Endothelial cell (in vitro differentiated cells): ENCODE measurements at regions not wholly inside any gene's neighbourhood (a gene's known extent, or its start where the extent isn't known, plus 50 kb on each side); places are given as distances from the start of the nearest gene placed in this dataset.
A peak's percentile ranks its signal among the peaks of the same experiment; 100 is the strongest.

ENCODE experiments used
- DNase-seq: peaks from one replicate; pipeline ENCODE4 v3.0.0; 2021; ENCODE audit warnings: low spot score
- H3K27ac Mint-ChIP-seq: one replicate; pipeline ENCODE4 v1.8.0; 2021; ENCODE audit warnings: mixed read lengths, inconsistent platforms; ENCODE audit not compliant: unreplicated experiment
- H3K27me3 Mint-ChIP-seq: one replicate; pipeline ENCODE4 v1.8.0; 2021; ENCODE audit warnings: mild to moderate bottlenecking, moderate library complexity, mixed read lengths, inconsistent platforms; ENCODE audit not compliant: unreplicated experiment
- H3K36me3 Mint-ChIP-seq: one replicate; pipeline ENCODE4 v1.8.0; 2021; ENCODE audit warnings: mild to moderate bottlenecking, low read depth, mixed read lengths, inconsistent platforms; ENCODE audit not compliant: unreplicated experiment
- H3K4me1 Mint-ChIP-seq: one replicate; pipeline ENCODE4 v1.8.0; 2021; ENCODE audit warnings: mild to moderate bottlenecking, mixed read lengths, inconsistent platforms; ENCODE audit not compliant: unreplicated experiment
- H3K4me3 Mint-ChIP-seq: one replicate; pipeline ENCODE4 v1.8.0; 2021; ENCODE audit warnings: mild to moderate bottlenecking, mixed read lengths, inconsistent platforms; ENCODE audit not compliant: unreplicated experiment
- H3K9me3 Mint-ChIP-seq: one replicate; pipeline ENCODE4 v1.8.0; 2021; ENCODE audit warnings: mixed read lengths, inconsistent platforms; ENCODE audit not compliant: unreplicated experiment
- CTCF ChIP-seq: fragments of 200-600 bp; sonication (generic); IDR thresholded peaks from one replicate; pipeline ENCODE4 v1.5.0; 2021; ENCODE audit warnings: antibody characterized with exemption; ENCODE audit not compliant: unreplicated experiment

- Mint-ChIP-seq H3K4me3 (no peak overlapping the region), H3K9me3 (no peaks in the 10 kb centered on the region), H3K27ac (no peak overlapping the region), H3K36me3 (no peaks in the 10 kb centered on the region), H3K27me3 (no peaks in the 10 kb centered on the region), H3K4me1 (peaks cover 30% of the 10 kb centered on the region)
- no peak for DNase-seq
- no peak for TF ChIP-seq CTCF
These were observed 74.2 kb downstream of the LEPR start for GRCh38 chr1:65494671-65495070.

- Mint-ChIP-seq H3K4me1 (peaks cover 33% of the 10 kb centered on the region), H3K9me3 (no peaks in the 10 kb centered on the region)
These were observed 74.7 kb downstream of the LEPR start for GRCh38 chr1:65495137-65495536.

GRCh38 chr1:65497256-65497830 lies 76.9 kb downstream of the LEPR start:
- peak overlapping the region; percentile 32 for H3K27ac Mint-ChIP-seq
- H3K4me1 Mint-ChIP-seq, result peaks cover 33% of the 10 kb centered on the region
- no peaks in the 10 kb centered on the region for H3K9me3 Mint-ChIP-seq
- peak; percentile 4 for DNase-seq
- no peak overlapping the region for H3K4me3 Mint-ChIP-seq
- H3K27me3 Mint-ChIP-seq, result no peaks in the 10 kb centered on the region
- no peaks in the 10 kb centered on the region for H3K36me3 Mint-ChIP-seq
- TF ChIP-seq CTCF, result no peak

More at GRCh38 chr1:65495137-65495536, 74.7 kb downstream of the LEPR start:
- Mint-ChIP-seq H3K4me3 (no peak overlapping the region), H3K27me3 (no peaks in the 10 kb centered on the region), H3K27ac (no peak overlapping the region), H3K36me3 (no peaks in the 10 kb centered on the region)
- no peak for DNase-seq
- no peak for TF ChIP-seq CTCF

- no peaks in the 10 kb centered on the region for H3K36me3 Mint-ChIP-seq
- no peak overlapping the region for H3K27ac Mint-ChIP-seq
- peaks cover 2% of the 10 kb centered on the region for H3K27me3 Mint-ChIP-seq
- H3K9me3 Mint-ChIP-seq, result no peaks in the 10 kb centered on the region
- TF ChIP-seq CTCF, result no peak
- peaks cover 9% of the 10 kb centered on the region for H3K4me1 Mint-ChIP-seq
- DNase-seq, result no peak
- no peak overlapping the region for H3K4me3 Mint-ChIP-seq
These were observed 83.0 kb downstream of the LEPR start for GRCh38 chr1:65503427-65503826.

GRCh38 chr1:65504263-65504662 lies 83.8 kb downstream of the LEPR start:
- no peak for DNase-seq
- Mint-ChIP-seq H3K9me3 (no peaks in the 10 kb centered on the region), H3K27me3 (peaks cover 2% of the 10 kb centered on the region), H3K36me3 (no peaks in the 10 kb centered on the region), H3K27ac (no peak overlapping the region), H3K4me3 (no peak overlapping the region), H3K4me1 (peaks cover 4% of the 10 kb centered on the region)
- TF ChIP-seq CTCF, result no peak
